A549 (cell line): ENCODE measurements at regions not wholly inside any gene's neighbourhood (a gene's known extent, or its start where the extent isn't known, plus 50 kb on each side); places are given as distances from the start of the nearest gene placed in this dataset.

Experiments
- CTCF ChIP-seq: fragments of >200 bp; sonication (Bioruptor Twin); formaldehyde crosslinking; IDR thresholded peaks from 3 replicates; pipeline ENCODE4 v1.5.1; 2016
- POLR2A ChIP-seq: IDR thresholded peaks from 2 replicates; pipeline ENCODE4 v1.6.1; 2012; ENCODE audit warnings: mild to moderate bottlenecking, low read length

- TF ChIP-seq CTCF = no peak
- no peak for TF ChIP-seq POLR2A
Measured at GRCh38 chr4:149965206-149965605, 113.0 kb upstream of the DCLK2 start.
